ENCODE measurements at regions not wholly inside any gene's neighbourhood (a gene's known extent, or its start where the extent isn't known, plus 50 kb on each side); places are given as distances from the start of the nearest gene placed in this dataset.

- TF ChIP-seq CTCF (IDR thresholded peaks at IDR 0.05; ENCODE audit: poor library complexity, severe bottlenecking) (no peak), TAF1 (IDR thresholded peaks at IDR 0.05; ENCODE audit: low read depth) (no peak), EZH2 (IDR thresholded peaks at IDR 0.05; ENCODE audit: borderline replicate concordance, insufficient read depth, low read length, poor library complexity, severe bottlenecking) (no peak), POLR2AphosphoS5 (IDR thresholded peaks at IDR 0.05) (no peak), EP300 (conservative IDR thresholded peaks at IDR 0.05; ENCODE audit: poor library complexity, severe bottlenecking) (no peak), RAD21 (conservative IDR thresholded peaks at IDR 0.05) (no peak), MXI1 (conservative IDR thresholded peaks at IDR 0.05; ENCODE audit: poor library complexity, severe bottlenecking) (no peak), SMC3 (conservative IDR thresholded peaks at IDR 0.05; ENCODE audit: poor library complexity) (no peak)
These were observed 105.5 kb downstream of the BCOR start for GRCh38 chrX:39992300-39992699.
